ENCODE measurements at regions not wholly inside any gene's neighbourhood (a gene's known extent, or its start where the extent isn't known, plus 50 kb on each side); places are given as distances from the start of the nearest gene placed in this dataset.

GRCh38 chr17:72439893-72440502 lies 319.2 kb downstream of the SOX9 start:
- no peak overlapping the region for H3K4me3 ChIP-seq (ENCODE audit: low read depth, low read length)
- TF ChIP-seq CTCF (IDR thresholded peaks at IDR 0.05; ENCODE audit: low read depth, low read length) = no peak
- DNase-seq (ENCODE audit: low read depth, low spot score) = no peak
- in situ Hi-C loops (cut with HindIII; ENCODE audit: low sequenced_read_pairs) = no loop called here

- no peak for TF ChIP-seq CTCF (IDR thresholded peaks at IDR 0.05; ENCODE audit: low read depth, low read length)
- no peak overlapping the region for H3K4me3 ChIP-seq (ENCODE audit: low read depth, low read length)
- in situ Hi-C loops (cut with HindIII; ENCODE audit: low sequenced_read_pairs) = no loop called here
- no peak for DNase-seq (ENCODE audit: low read depth, low spot score)
These were observed 320.1 kb downstream of the SOX9 start for GRCh38 chr17:72440961-72441360.

- no peak overlapping the region for H3K4me3 ChIP-seq (ENCODE audit: low read depth, low read length)
- TF ChIP-seq CTCF (IDR thresholded peaks at IDR 0.05; ENCODE audit: low read depth, low read length) = no peak
- in situ Hi-C loops (cut with HindIII; ENCODE audit: low sequenced_read_pairs) = no loop called here
- no peak for DNase-seq (ENCODE audit: low read depth, low spot score)
These were observed 321.1 kb downstream of the SOX9 start for GRCh38 chr17:72441909-72442308.

GRCh38 chr17:72444517-72445054 lies 323.8 kb downstream of the SOX9 start:
- in situ Hi-C loops (cut with HindIII; ENCODE audit: low sequenced_read_pairs) = no loop called here
- H3K4me3 ChIP-seq (ENCODE audit: low read depth, low read length) = no peak overlapping the region

GRCh38 chr17:72445055-72445991 lies 324.5 kb downstream of the SOX9 start:
- TF ChIP-seq CTCF (IDR thresholded peaks at IDR 0.05; ENCODE audit: low read depth, low read length) = no peak
- DNase-seq (ENCODE audit: low read depth, low spot score) = no peak
- no peak overlapping the region for H3K4me3 ChIP-seq (ENCODE audit: low read depth, low read length)
- in situ Hi-C loops (cut with HindIII; ENCODE audit: low sequenced_read_pairs) = no loop called here

More at GRCh38 chr17:72444517-72445054, 323.8 kb downstream of the SOX9 start:
- TF ChIP-seq CTCF (IDR thresholded peaks at IDR 0.05; ENCODE audit: low read depth, low read length) = no peak
- no peak for DNase-seq (ENCODE audit: low read depth, low spot score)

- no peak overlapping the region for H3K4me3 ChIP-seq (ENCODE audit: low read depth, low read length)
- no peak for TF ChIP-seq CTCF (IDR thresholded peaks at IDR 0.05; ENCODE audit: low read depth, low read length)
- no peak for DNase-seq (ENCODE audit: low read depth, low spot score)
- in situ Hi-C loops (cut with HindIII; ENCODE audit: low sequenced_read_pairs) = no loop called here
These were observed 325.3 kb downstream of the SOX9 start for GRCh38 chr17:72446118-72446517.
